Left lung (tissue), 4 donors: ENCODE measurements at regions not wholly inside any gene's neighbourhood (a gene's known extent, or its start where the extent isn't known, plus 50 kb on each side); places are given as distances from the start of the nearest gene placed in this dataset.

Experiments
- ATAC-seq: fragments of 200-7000 bp; cut with Tn5 transposase; one replicate; pipeline ENCODE4 v1.9.1; 2020; ENCODE audit warnings: moderate library complexity
- DNase-seq, 4 donors: peaks; one replicate each; pipeline ENCODE4 v3.0.0-alpha.2; 2013 to 2020
- H3K27ac ChIP-seq, 2 donors: fragments of 200-600 bp; sonication (generic) in 1 of 2; one replicate each; pipeline versions ENCODE4 v1.5.0 to v1.8.0; 2020 to 2021
- H3K27me3 ChIP-seq, 2 donors: fragments of 200-600 bp; sonication (generic) in 1 of 2; one replicate each; pipeline versions ENCODE4 v1.5.0 to v1.8.0; 2020 to 2021
- H3K36me3 ChIP-seq, 2 donors: fragments of 200-600 bp; sonication (generic) in 1 of 2; one replicate each; pipeline versions ENCODE4 v1.5.0 to v1.8.0; 2020 to 2021
- H3K4me1 ChIP-seq, 2 donors: fragments of 200-600 bp; one replicate each; pipeline ENCODE4 v1.8.0; 2021
- H3K4me3 ChIP-seq, 2 donors: fragments of 200-600 bp; sonication (generic) in 1 of 2; one replicate each; pipeline versions ENCODE4 v1.5.0 to v1.8.0; 2020 to 2021; ENCODE audit warnings: mild to moderate bottlenecking in 1 of 2
- H3K9me3 ChIP-seq, 2 donors: fragments of 200-600 bp; sonication (generic) in 1 of 2; one replicate each; pipeline versions ENCODE4 v1.5.0 to v1.8.0; 2020 to 2021
- intact Hi-C, 2 donors: fragments of 100-400 bp; cut with DNase I; formaldehyde crosslinking; loops; one replicate each; pipeline versions ENCODE4 v1.11.2 to v1.14.2; 2022
- TF ChIP-seq, protein P1 (sequence below), 2 donors: fragments of 200-600 bp; sonication (generic) in 1 of 2; IDR thresholded peaks; one replicate each; pipeline versions ENCODE4 v1.5.0 to v1.8.0; 2021; ENCODE audit warnings: antibody characterized with exemption in 2 of 2
- donor health status: DM: no; HTN: yes; CAD: no.
- donor health status: DM: no; HTN: no; CAD: no.

DNA sequence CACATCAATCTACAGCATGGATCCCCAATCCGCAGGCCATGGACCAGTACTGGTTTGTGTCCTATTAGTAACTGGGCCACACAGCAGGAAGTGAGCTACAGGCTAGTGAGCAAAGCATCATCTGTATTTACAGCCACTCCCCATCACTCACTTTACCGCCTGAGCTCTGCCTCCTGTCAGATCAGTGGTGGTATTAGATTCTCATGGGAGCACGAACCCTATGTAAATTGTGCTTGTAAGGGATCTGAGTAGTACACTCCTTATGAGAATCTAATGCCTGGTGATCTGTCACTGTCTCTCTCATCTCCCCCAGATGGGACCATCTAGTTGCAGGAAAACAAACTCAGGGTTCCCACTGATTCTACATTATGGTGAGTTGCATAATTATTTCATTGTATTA is 212.7 kb upstream of the FAM174A start:
- TF ChIP-seq, protein P1, sequence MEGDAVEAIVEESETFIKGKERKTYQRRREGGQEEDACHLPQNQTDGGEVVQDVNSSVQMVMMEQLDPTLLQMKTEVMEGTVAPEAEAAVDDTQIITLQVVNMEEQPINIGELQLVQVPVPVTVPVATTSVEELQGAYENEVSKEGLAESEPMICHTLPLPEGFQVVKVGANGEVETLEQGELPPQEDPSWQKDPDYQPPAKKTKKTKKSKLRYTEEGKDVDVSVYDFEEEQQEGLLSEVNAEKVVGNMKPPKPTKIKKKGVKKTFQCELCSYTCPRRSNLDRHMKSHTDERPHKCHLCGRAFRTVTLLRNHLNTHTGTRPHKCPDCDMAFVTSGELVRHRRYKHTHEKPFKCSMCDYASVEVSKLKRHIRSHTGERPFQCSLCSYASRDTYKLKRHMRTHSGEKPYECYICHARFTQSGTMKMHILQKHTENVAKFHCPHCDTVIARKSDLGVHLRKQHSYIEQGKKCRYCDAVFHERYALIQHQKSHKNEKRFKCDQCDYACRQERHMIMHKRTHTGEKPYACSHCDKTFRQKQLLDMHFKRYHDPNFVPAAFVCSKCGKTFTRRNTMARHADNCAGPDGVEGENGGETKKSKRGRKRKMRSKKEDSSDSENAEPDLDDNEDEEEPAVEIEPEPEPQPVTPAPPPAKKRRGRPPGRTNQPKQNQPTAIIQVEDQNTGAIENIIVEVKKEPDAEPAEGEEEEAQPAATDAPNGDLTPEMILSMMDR (IDR thresholded peaks at IDR 0.05), result no peak
- ATAC-seq (no peak), DNase-seq (no peak)
- Histone ChIP-seq H3K9me3 (peaks cover 0 to 2% of the 10 kb centered on the region in 2 donors), H3K27ac (no peak overlapping the region), H3K27me3 (no peaks in the 10 kb centered on the region), H3K4me1 (no peaks in the 10 kb centered on the region), H3K36me3 (no peaks in the 10 kb centered on the region), H3K4me3 (no peak overlapping the region)
- intact Hi-C loops, result no loop called here

GRCh38 chr5:100319885-100320284 is 215.3 kb upstream of the FAM174A start:
- DNase-seq (no peak), ATAC-seq (no peak)
- TF ChIP-seq, protein P1 (IDR thresholded peaks at IDR 0.05), result no peak
- no peaks in the 10 kb centered on the region for H3K36me3 ChIP-seq
- peaks cover 0 to 11% of the 10 kb centered on the region in 2 donors for H3K9me3 ChIP-seq
- H3K4me3 ChIP-seq, result no peak overlapping the region
- H3K4me1 ChIP-seq, result no peaks in the 10 kb centered on the region
- intact Hi-C loops, result no loop called here
- no peaks in the 10 kb centered on the region for H3K27me3 ChIP-seq
- no peak overlapping the region for H3K27ac ChIP-seq

GRCh38 chr5:100313657-100314056 is 221.5 kb upstream of the FAM174A start:
- no peaks in the 10 kb centered on the region for H3K27me3 ChIP-seq
- TF ChIP-seq, protein P1 (IDR thresholded peaks at IDR 0.05), result no peak
- DNase-seq, result no peak
- peaks cover 0 to 9% of the 10 kb centered on the region in 2 donors for H3K9me3 ChIP-seq
- intact Hi-C loops, result no loop called here
- H3K4me3 ChIP-seq, result no peak overlapping the region
- H3K4me1 ChIP-seq, result no peaks in the 10 kb centered on the region
- ATAC-seq, result no peak
- no peaks in the 10 kb centered on the region for H3K36me3 ChIP-seq
- H3K27ac ChIP-seq, result no peak overlapping the region

- DNase-seq (peak in 2 of 4 donors; percentile 12 to 37), ATAC-seq (no peak)
- intact Hi-C loops, result no loop called here
- Histone ChIP-seq H3K4me1 (no peaks in the 10 kb centered on the region), H3K27ac (no peak overlapping the region), H3K9me3 (peaks cover 0 to 9% of the 10 kb centered on the region in 2 donors), H3K27me3 (no peaks in the 10 kb centered on the region), H3K4me3 (no peak overlapping the region), H3K36me3 (no peaks in the 10 kb centered on the region)
- TF ChIP-seq, protein P1 (IDR thresholded peaks at IDR 0.05), result no peak
These were observed 223.4 kb upstream of the FAM174A start for GRCh38 chr5:100311806-100312205.

GRCh38 chr5:100306000-100306399 is 229.2 kb upstream of the FAM174A start:
- TF ChIP-seq, protein P1 (IDR thresholded peaks at IDR 0.05), result no peak
- Histone ChIP-seq H3K27me3 (no peaks in the 10 kb centered on the region), H3K4me3 (no peak overlapping the region), H3K4me1 (no peaks in the 10 kb centered on the region), H3K9me3 (no peaks in the 10 kb centered on the region), H3K27ac (no peak overlapping the region), H3K36me3 (no peaks in the 10 kb centered on the region)
- intact Hi-C loops, result no loop called here
- no peak for ATAC-seq
- no peak for DNase-seq
